ENCODE measurements at regions not wholly inside any gene's neighbourhood (a gene's known extent, or its start where the extent isn't known, plus 50 kb on each side); places are given as distances from the start of the nearest gene placed in this dataset.

GRCh38 chr16:48834576-48834975, 224.6 kb upstream of the N4BP1 start:
- no peak overlapping the region for H3K27ac ChIP-seq (ENCODE audit: low read depth, low read length)
- no peaks in the 10 kb centered on the region for H3K9me3 ChIP-seq (ENCODE audit: control insufficient read depth in 1 of 2, insufficient read depth in 1 of 2, low read depth in 1 of 2, low read length in 2 of 2)
- H4K20me1 ChIP-seq (ENCODE audit: insufficient read depth) = no peaks in the 10 kb centered on the region
- BruUV-seq (replicated peaks) = no TSS peak
- DNase-seq (ENCODE audit: low read depth, low spot score) (no peak), ATAC-seq (no peak)
- no peak overlapping the region for H3K4me2 ChIP-seq (ENCODE audit: low read length)
- H3K4me1 ChIP-seq (ENCODE audit: control insufficient read depth in 1 of 2, insufficient read depth in 2 of 2, low read length in 2 of 2) = no peaks in the 10 kb centered on the region
- H3K36me3 ChIP-seq (ENCODE audit: control insufficient read depth in 1 of 2, insufficient read depth in 2 of 2, low read length in 2 of 2) = no peaks in the 10 kb centered on the region
- H3K9ac ChIP-seq (ENCODE audit: low read length) = no peak overlapping the region
- H3K9me2 ChIP-seq (ENCODE audit: insufficient read depth) = no peaks in the 10 kb centered on the region
- CTCF ChIA-PET = no interaction called here
- H3K4me3 ChIP-seq (replicated peaks in 1 of 2; ENCODE audit: low read depth in 1 of 2, low read length in 2 of 2) = no peak overlapping the region
- H3K27me3 ChIP-seq (ENCODE audit: insufficient read depth, low read length) = peaks cover under 1% of the 10 kb centered on the region; the same call in 1 of the 2 replicates
- no peaks in the 10 kb centered on the region for H3K79me2 ChIP-seq (ENCODE audit: insufficient read depth, low read length)
- intact Hi-C loops (cut with micrococcal nuclease) = no loop called here
- RAD21 ChIA-PET (ENCODE audit: low non-redundant PET in 1 of 2, low total read pairs in 2 of 2, uncharacterized antibody in 2 of 2, unreplicated experiment in 2 of 2) = no interaction called here
- peak; percentile 28 for TF ChIP-seq RAD21 (IDR thresholded peaks at IDR 0.05; ENCODE audit: low read depth)
- no peak for TF ChIP-seq ATF3 (IDR thresholded peaks at IDR 0.05)
- no peak overlapping the region for H2AFZ ChIP-seq (ENCODE audit: low read depth, low read length, poor library complexity, severe bottlenecking)
- POLR2A ChIA-PET = no interaction called here

- CTCF ChIA-PET = no interaction called here
- no TSS peak for BruUV-seq (replicated peaks)
- TF ChIP-seq SRF (IDR thresholded peaks at IDR 0.05; ENCODE audit: low read depth) (no peak), ZFX (IDR thresholded peaks at IDR 0.05) (no peak), REST (IDR thresholded peaks at IDR 0.05; ENCODE audit: low read depth) (no peak), ATF3 (IDR thresholded peaks at IDR 0.05) (no peak), TCF7L2 (IDR thresholded peaks at IDR 0.05; ENCODE audit: borderline replicate concordance, extremely low read depth, insufficient read depth, insufficient read length) (no peak), CBX3 (IDR thresholded peaks at IDR 0.05; ENCODE audit: low read depth) (no peak), EZH2phosphoT487 (IDR thresholded peaks at IDR 0.05; ENCODE audit: borderline replicate concordance) (no peak), ELF1 (IDR thresholded peaks at IDR 0.05; ENCODE audit: borderline replicate concordance, low read depth) (no peak), POLR2AphosphoS5 (IDR thresholded peaks at IDR 0.05; ENCODE audit: low read depth, low read length) (no peak), EGR1 (IDR thresholded peaks at IDR 0.05; ENCODE audit: low read depth) (no peak), POLR2A (IDR thresholded peaks at IDR 0.05; ENCODE audit: borderline replicate concordance, extremely low read depth, insufficient read depth, insufficient read length) (no peak), CEBPB (IDR thresholded peaks at IDR 0.05; ENCODE audit: low read depth) (no peak), JUND (IDR thresholded peaks at IDR 0.05) (no peak), ZNF274 (IDR thresholded peaks at IDR 0.05; ENCODE audit: low read depth, low read length) (no peak)
- TF ChIP-seq, protein P1, sequence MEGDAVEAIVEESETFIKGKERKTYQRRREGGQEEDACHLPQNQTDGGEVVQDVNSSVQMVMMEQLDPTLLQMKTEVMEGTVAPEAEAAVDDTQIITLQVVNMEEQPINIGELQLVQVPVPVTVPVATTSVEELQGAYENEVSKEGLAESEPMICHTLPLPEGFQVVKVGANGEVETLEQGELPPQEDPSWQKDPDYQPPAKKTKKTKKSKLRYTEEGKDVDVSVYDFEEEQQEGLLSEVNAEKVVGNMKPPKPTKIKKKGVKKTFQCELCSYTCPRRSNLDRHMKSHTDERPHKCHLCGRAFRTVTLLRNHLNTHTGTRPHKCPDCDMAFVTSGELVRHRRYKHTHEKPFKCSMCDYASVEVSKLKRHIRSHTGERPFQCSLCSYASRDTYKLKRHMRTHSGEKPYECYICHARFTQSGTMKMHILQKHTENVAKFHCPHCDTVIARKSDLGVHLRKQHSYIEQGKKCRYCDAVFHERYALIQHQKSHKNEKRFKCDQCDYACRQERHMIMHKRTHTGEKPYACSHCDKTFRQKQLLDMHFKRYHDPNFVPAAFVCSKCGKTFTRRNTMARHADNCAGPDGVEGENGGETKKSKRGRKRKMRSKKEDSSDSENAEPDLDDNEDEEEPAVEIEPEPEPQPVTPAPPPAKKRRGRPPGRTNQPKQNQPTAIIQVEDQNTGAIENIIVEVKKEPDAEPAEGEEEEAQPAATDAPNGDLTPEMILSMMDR (IDR thresholded peaks at IDR 0.05 in 2 of 3, conservative IDR thresholded peaks at IDR 0.05 in 1 of 3; ENCODE audit: borderline replicate concordance in 1 of 3, insufficient read depth in 1 of 3, low read depth in 2 of 3, low read length in 2 of 3) = no peak
- TF ChIP-seq, protein P2, sequence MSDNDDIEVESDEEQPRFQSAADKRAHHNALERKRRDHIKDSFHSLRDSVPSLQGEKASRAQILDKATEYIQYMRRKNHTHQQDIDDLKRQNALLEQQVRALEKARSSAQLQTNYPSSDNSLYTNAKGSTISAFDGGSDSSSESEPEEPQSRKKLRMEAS (IDR thresholded peaks at IDR 0.05) = no peak
These were observed 223.5 kb upstream of the N4BP1 start for GRCh38 chr16:48833461-48833860.

More at GRCh38 chr16:48833461-48833860, 223.5 kb upstream of the N4BP1 start:
- no peaks in the 10 kb centered on the region for H4K20me1 ChIP-seq (ENCODE audit: insufficient read depth)
- no peak overlapping the region for H2AFZ ChIP-seq (ENCODE audit: low read depth, low read length, poor library complexity, severe bottlenecking)
- no peak overlapping the region for H3K4me3 ChIP-seq (replicated peaks in 1 of 2; ENCODE audit: low read depth in 1 of 2, low read length in 2 of 2)
- H3K79me2 ChIP-seq (ENCODE audit: insufficient read depth, low read length) = no peaks in the 10 kb centered on the region
- H3K4me1 ChIP-seq (ENCODE audit: control insufficient read depth in 1 of 2, insufficient read depth in 2 of 2, low read length in 2 of 2) = no peaks in the 10 kb centered on the region
- H3K36me3 ChIP-seq (ENCODE audit: control insufficient read depth in 1 of 2, insufficient read depth in 2 of 2, low read length in 2 of 2) = no peaks in the 10 kb centered on the region
- ATAC-seq = no peak
- no peak overlapping the region for H3K4me2 ChIP-seq (ENCODE audit: low read length)
- H3K9ac ChIP-seq (ENCODE audit: low read length) = no peak overlapping the region
- POLR2A ChIA-PET = no interaction called here
- DNase-seq (ENCODE audit: low read depth, low spot score) = no peak
- RAD21 ChIA-PET (ENCODE audit: low non-redundant PET in 1 of 2, low total read pairs in 2 of 2, uncharacterized antibody in 2 of 2, unreplicated experiment in 2 of 2) = no interaction called here
- no peak overlapping the region for H3K27ac ChIP-seq (ENCODE audit: low read depth, low read length)
- H3K27me3 ChIP-seq (ENCODE audit: insufficient read depth, low read length) = no peaks in the 10 kb centered on the region; the same call in 1 of the 2 replicates
- intact Hi-C loops (cut with micrococcal nuclease) = no loop called here
- no peaks in the 10 kb centered on the region for H3K9me3 ChIP-seq (ENCODE audit: control insufficient read depth in 1 of 2, insufficient read depth in 1 of 2, low read depth in 1 of 2, low read length in 2 of 2)
- no peaks in the 10 kb centered on the region for H3K9me2 ChIP-seq (ENCODE audit: insufficient read depth)
